ENCODE measurements at regions not wholly inside any gene's neighbourhood (a gene's known extent, or its start where the extent isn't known, plus 50 kb on each side); places are given as distances from the start of the nearest gene placed in this dataset.

DNA sequence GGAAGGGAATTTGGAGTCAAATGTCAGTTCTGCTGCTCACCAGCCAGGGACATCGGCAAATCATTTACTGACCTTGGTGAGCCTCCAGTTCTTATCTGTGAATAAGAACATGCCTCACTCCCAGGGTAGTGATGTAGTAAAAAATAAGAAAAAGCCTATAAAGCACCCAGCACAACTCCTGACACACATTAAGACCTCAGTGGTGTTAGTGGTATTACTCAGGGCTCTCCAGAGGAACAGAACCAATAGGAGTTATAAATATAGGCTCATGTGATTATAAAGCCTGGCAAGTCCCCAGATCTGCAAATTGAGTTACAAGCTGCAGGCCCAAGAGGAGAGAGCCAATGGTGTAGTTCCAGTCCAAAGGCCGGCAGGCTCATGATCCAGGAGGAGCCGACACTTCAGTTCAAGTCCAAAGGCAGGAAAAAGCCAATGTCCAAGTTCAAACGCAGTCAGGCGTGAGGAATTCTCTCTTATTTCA, 71.3 kb upstream of the EYA2 start:
- Histone ChIP-seq H3K36me3 (ENCODE audit: control insufficient read depth in 1 of 2, insufficient read depth in 2 of 2, low read depth in 1 of 2, low read length in 2 of 2) (no peaks in the 10 kb centered on the region), H3K4ac (ENCODE audit: low read depth in 1 of 2, low read length in 2 of 2) (no peak overlapping the region), H2AFZ (ENCODE audit: low read depth, low read length) (no peak overlapping the region), H3K4me3 (ENCODE audit: insufficient read depth in 1 of 2, low read depth in 1 of 2, low read length in 2 of 2) (no peak overlapping the region), H3K4me2 (ENCODE audit: low read length, poor library complexity, severe bottlenecking) (no peak overlapping the region), H3K27me3 (ENCODE audit: control insufficient read depth in 1 of 2, insufficient read depth in 1 of 2, low read length in 2 of 2) (peaks cover 0 to 38% of the 10 kb centered on the region in 2 experiments), H4K8ac (ENCODE audit: low read length) (no peak overlapping the region), H2BK12ac (ENCODE audit: low read length in 2 of 2) (no peak overlapping the region), H3K23ac (ENCODE audit: low read length in 2 of 2) (no peak overlapping the region), H3K4me1 (ENCODE audit: control insufficient read depth, insufficient read depth, low read depth, low read length) (no peaks in the 10 kb centered on the region), H3K27ac (ENCODE audit: low read length, poor library complexity, severe bottlenecking) (no peak overlapping the region), H3K9ac (ENCODE audit: low read length) (no peak overlapping the region), H3K9me3 (ENCODE audit: control insufficient read depth, low read length) (peaks cover 4% of the 10 kb centered on the region), H3K14ac (ENCODE audit: low read length in 2 of 2) (no peak overlapping the region), H2AK5ac (ENCODE audit: low read length, severe bottlenecking) (no peak overlapping the region), H2BK120ac (ENCODE audit: low read depth, low read length) (no peak overlapping the region), H2BK5ac (ENCODE audit: low read depth, low read length, poor library complexity, severe bottlenecking) (no peak overlapping the region), H2BK15ac (ENCODE audit: low read depth, poor library complexity, severe bottlenecking) (no peak overlapping the region), H3K18ac (ENCODE audit: low read depth in 1 of 2, low read length in 2 of 2) (no peak overlapping the region), H3K79me1 (replicated peaks; ENCODE audit: low read length, poor library complexity, severe bottlenecking) (no peaks in the 10 kb centered on the region), H4K91ac (ENCODE audit: low read length) (no peak overlapping the region)
- no peak for DNase-seq
- 78% methylated on average over 4 of the region's 5 CpGs for WGBS

DNA sequence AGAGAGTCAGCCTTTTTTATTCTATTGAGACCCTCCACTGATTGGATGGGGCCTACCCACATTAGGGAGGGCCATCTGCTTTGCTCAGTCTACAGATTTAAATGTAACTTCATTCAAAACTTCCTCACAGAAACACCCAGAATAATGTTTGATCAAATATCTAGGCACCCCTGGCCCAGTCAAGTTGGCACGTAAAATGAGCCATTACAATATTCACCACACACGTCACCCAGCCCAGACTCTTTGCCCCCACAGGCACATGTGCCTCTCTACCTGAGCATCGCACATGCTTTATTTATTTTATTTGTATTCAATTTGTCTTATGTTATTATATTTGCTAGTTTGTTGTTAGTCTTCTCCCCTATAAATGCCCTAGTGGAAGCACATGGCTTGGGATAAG, 70.9 kb upstream of the EYA2 start:
- Histone ChIP-seq H3K4me1 (ENCODE audit: control insufficient read depth, insufficient read depth, low read depth, low read length) (no peaks in the 10 kb centered on the region), H2AFZ (ENCODE audit: low read depth, low read length) (no peak overlapping the region), H3K27ac (ENCODE audit: low read length, poor library complexity, severe bottlenecking) (no peak overlapping the region), H2BK5ac (ENCODE audit: low read depth, low read length, poor library complexity, severe bottlenecking) (no peak overlapping the region), H4K91ac (ENCODE audit: low read length) (no peak overlapping the region), H3K14ac (ENCODE audit: low read length in 2 of 2) (no peak overlapping the region), H3K4ac (ENCODE audit: low read depth in 1 of 2, low read length in 2 of 2) (no peak overlapping the region), H2AK5ac (ENCODE audit: low read length, severe bottlenecking) (no peak overlapping the region), H3K23ac (ENCODE audit: low read length in 2 of 2) (no peak overlapping the region), H3K4me3 (ENCODE audit: insufficient read depth in 1 of 2, low read depth in 1 of 2, low read length in 2 of 2) (no peak overlapping the region), H3K79me1 (replicated peaks; ENCODE audit: low read length, poor library complexity, severe bottlenecking) (no peaks in the 10 kb centered on the region), H3K9me3 (ENCODE audit: control insufficient read depth, low read length) (peaks cover 4% of the 10 kb centered on the region), H3K27me3 (ENCODE audit: control insufficient read depth in 1 of 2, insufficient read depth in 1 of 2, low read length in 2 of 2) (peaks cover 0 to 34% of the 10 kb centered on the region in 2 experiments), H2BK120ac (ENCODE audit: low read depth, low read length) (no peak overlapping the region), H3K18ac (ENCODE audit: low read depth in 1 of 2, low read length in 2 of 2) (no peak overlapping the region), H3K9ac (ENCODE audit: low read length) (no peak overlapping the region), H3K36me3 (ENCODE audit: control insufficient read depth in 1 of 2, insufficient read depth in 2 of 2, low read depth in 1 of 2, low read length in 2 of 2) (no peaks in the 10 kb centered on the region), H4K8ac (ENCODE audit: low read length) (no peak overlapping the region), H3K4me2 (ENCODE audit: low read length, poor library complexity, severe bottlenecking) (no peak overlapping the region), H2BK15ac (ENCODE audit: low read depth, poor library complexity, severe bottlenecking) (no peak overlapping the region), H2BK12ac (ENCODE audit: low read length in 2 of 2) (no peak overlapping the region)
- no peak for DNase-seq
- WGBS = 70% methylated on average over 1 of the region's 3 CpGs

DNA sequence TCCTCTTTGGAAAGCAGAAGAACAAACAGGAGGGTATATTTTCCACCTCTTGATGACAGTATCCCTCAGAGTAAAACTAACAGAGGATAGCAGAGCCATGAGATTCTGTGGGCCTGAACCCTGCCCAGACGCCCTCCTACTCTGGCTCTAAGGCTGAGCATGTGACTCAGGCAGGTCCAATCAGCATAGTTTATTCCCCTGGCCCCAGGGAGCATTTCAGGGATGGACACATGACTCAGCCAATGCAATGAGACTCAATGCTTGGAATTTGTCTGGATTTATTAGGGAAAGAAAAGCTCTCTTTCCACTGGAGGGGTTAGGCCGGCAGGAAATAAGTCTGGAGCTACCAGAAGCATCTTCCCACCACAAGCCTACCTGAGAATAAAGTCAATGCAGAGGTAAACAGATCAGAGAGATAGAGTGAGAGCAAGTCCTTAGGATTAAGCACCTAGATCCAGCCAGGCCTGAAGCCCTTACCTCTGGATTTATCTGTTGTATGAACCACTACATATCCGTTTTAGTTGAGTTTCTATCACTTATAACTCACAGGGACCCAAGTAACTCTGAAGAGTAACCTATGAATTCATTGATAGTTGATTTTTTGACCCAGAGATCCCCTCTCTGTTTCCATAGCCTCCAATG, 68.2 kb upstream of the EYA2 start:
- Histone ChIP-seq H3K27me3 (ENCODE audit: control insufficient read depth in 1 of 2, insufficient read depth in 1 of 2, low read length in 2 of 2) (peaks cover 0 to 22% of the 10 kb centered on the region in 2 experiments), H3K36me3 (ENCODE audit: control insufficient read depth in 1 of 2, insufficient read depth in 2 of 2, low read depth in 1 of 2, low read length in 2 of 2) (no peaks in the 10 kb centered on the region), H3K4ac (ENCODE audit: low read depth in 1 of 2, low read length in 2 of 2) (no peak overlapping the region), H3K23ac (ENCODE audit: low read length in 2 of 2) (no peak overlapping the region), H3K9me3 (ENCODE audit: control insufficient read depth, low read length) (peaks cover 4% of the 10 kb centered on the region), H2BK120ac (ENCODE audit: low read depth, low read length) (no peak overlapping the region), H3K4me2 (ENCODE audit: low read length, poor library complexity, severe bottlenecking) (no peak overlapping the region), H3K4me3 (ENCODE audit: insufficient read depth in 1 of 2, low read depth in 1 of 2, low read length in 2 of 2) (no peak overlapping the region), H4K8ac (ENCODE audit: low read length) (no peak overlapping the region), H4K91ac (ENCODE audit: low read length) (no peak overlapping the region), H2BK5ac (ENCODE audit: low read depth, low read length, poor library complexity, severe bottlenecking) (no peak overlapping the region), H3K18ac (ENCODE audit: low read depth in 1 of 2, low read length in 2 of 2) (no peak overlapping the region), H3K9ac (ENCODE audit: low read length) (no peak overlapping the region), H3K14ac (ENCODE audit: low read length in 2 of 2) (no peak overlapping the region), H3K79me1 (replicated peaks; ENCODE audit: low read length, poor library complexity, severe bottlenecking) (no peaks in the 10 kb centered on the region), H3K27ac (ENCODE audit: low read length, poor library complexity, severe bottlenecking) (no peak overlapping the region), H3K4me1 (ENCODE audit: control insufficient read depth, insufficient read depth, low read depth, low read length) (no peaks in the 10 kb centered on the region), H2AK5ac (ENCODE audit: low read length, severe bottlenecking) (no peak overlapping the region), H2BK15ac (ENCODE audit: low read depth, poor library complexity, severe bottlenecking) (no peak overlapping the region), H2AFZ (ENCODE audit: low read depth, low read length) (no peak overlapping the region), H2BK12ac (ENCODE audit: low read length in 2 of 2) (no peak overlapping the region)
- no peak for DNase-seq
- 56% methylated on average over 3 of the region's 3 CpGs for WGBS

DNA sequence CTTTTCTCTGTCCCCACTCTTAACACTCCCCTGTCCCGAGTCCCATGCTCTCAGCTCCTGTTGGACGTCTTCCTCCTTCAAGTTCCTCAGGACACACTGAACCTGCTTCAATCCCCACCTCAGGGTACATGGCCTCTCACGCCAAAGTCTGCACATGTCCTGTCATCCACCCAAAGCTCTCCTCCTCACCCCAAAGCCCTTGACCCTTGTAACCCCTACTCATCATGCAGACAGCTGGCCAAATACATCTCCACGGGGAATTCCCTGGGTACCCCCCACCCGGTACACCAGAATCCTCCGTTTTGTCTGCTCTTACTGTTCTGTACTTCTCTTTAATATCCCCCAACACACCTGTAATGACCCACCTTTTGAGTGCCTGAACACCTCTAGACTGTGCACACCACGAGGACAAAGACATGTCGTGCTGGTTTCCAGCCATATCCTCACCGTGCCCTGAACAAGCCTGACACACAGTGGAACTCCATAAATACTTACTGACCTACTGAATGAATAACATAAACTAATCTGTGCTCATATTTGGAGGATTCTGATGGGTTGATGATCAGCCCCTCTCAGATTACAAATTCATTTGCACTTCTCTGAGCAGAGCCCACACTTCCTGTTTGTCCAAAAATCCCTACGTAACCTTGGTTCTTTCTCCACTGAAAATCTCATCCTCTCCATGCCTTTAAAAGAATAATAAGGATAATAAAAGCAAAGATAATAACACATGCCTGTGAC, 66.8 kb upstream of the EYA2 start:
- no peaks in the 10 kb centered on the region for H3K36me3 ChIP-seq (ENCODE audit: control insufficient read depth in 1 of 2, insufficient read depth in 2 of 2, low read depth in 1 of 2, low read length in 2 of 2)
- no peak overlapping the region for H3K4ac ChIP-seq (ENCODE audit: low read depth in 1 of 2, low read length in 2 of 2)
- no peak overlapping the region for H3K18ac ChIP-seq (ENCODE audit: low read depth in 1 of 2, low read length in 2 of 2)
- H2BK12ac ChIP-seq (ENCODE audit: low read length in 2 of 2) = no peak overlapping the region
- peaks cover 0 to 12% of the 10 kb centered on the region in 2 experiments for H3K27me3 ChIP-seq (ENCODE audit: control insufficient read depth in 1 of 2, insufficient read depth in 1 of 2, low read length in 2 of 2)
- 81% methylated on average over 10 of the region's 10 CpGs for WGBS
- no peak overlapping the region for H3K4me2 ChIP-seq (ENCODE audit: low read length, poor library complexity, severe bottlenecking)
- H3K79me1 ChIP-seq (replicated peaks; ENCODE audit: low read length, poor library complexity, severe bottlenecking) = no peaks in the 10 kb centered on the region
- H3K27ac ChIP-seq (ENCODE audit: low read length, poor library complexity, severe bottlenecking) = no peak overlapping the region
- no peak overlapping the region for H2BK15ac ChIP-seq (ENCODE audit: low read depth, poor library complexity, severe bottlenecking)
- no peak overlapping the region for H3K9ac ChIP-seq (ENCODE audit: low read length)
- no peak overlapping the region for H2AK5ac ChIP-seq (ENCODE audit: low read length, severe bottlenecking)
- no peak overlapping the region for H4K91ac ChIP-seq (ENCODE audit: low read length)
- no peak overlapping the region for H3K4me3 ChIP-seq (ENCODE audit: insufficient read depth in 1 of 2, low read depth in 1 of 2, low read length in 2 of 2)
- H2BK5ac ChIP-seq (ENCODE audit: low read depth, low read length, poor library complexity, severe bottlenecking) = no peak overlapping the region
- H3K4me1 ChIP-seq (ENCODE audit: control insufficient read depth, insufficient read depth, low read depth, low read length) = no peaks in the 10 kb centered on the region
- no peak overlapping the region for H2BK120ac ChIP-seq (ENCODE audit: low read depth, low read length)
- H3K23ac ChIP-seq (ENCODE audit: low read length in 2 of 2) = no peak overlapping the region
- peaks cover 4% of the 10 kb centered on the region for H3K9me3 ChIP-seq (ENCODE audit: control insufficient read depth, low read length)
- no peak for DNase-seq
- H4K8ac ChIP-seq (ENCODE audit: low read length) = no peak overlapping the region
- no peak overlapping the region for H3K14ac ChIP-seq (ENCODE audit: low read length in 2 of 2)
- H2AFZ ChIP-seq (ENCODE audit: low read depth, low read length) = no peak overlapping the region
